A549 (cell line): ENCODE measurements at regions not wholly inside any gene's neighbourhood (a gene's known extent, or its start where the extent isn't known, plus 50 kb on each side); places are given as distances from the start of the nearest gene placed in this dataset.
A peak's percentile ranks its signal among the peaks of the same experiment; 100 is the strongest.

Experiments
- ATAC-seq, 2 experiments: fragments of 200-7000 bp in 1 of 2; fragments of >200 bp in 1 of 2; cut with Nextera tagmentation in 1 of 2; cut with Tn5 transposase in 1 of 2; 3 replicates each; pipeline versions ENCODE4 v1.8.0 to v1.9.1; 2018 to 2020; ENCODE audit warnings: mild to moderate bottlenecking in 1 of 2, moderate library complexity in 1 of 2
- CTCF ChIA-PET: fragments of 300-600 bp; sonication (Branson Sonifier 250); formaldehyde crosslinking; extraction: SDS; loops from one replicate; lab custom pipeline; 2021; ENCODE audit warnings: antibody characterized with exemption, inconsistent platforms; lab: Yijun Ruan, JAX
- POLR2A ChIA-PET: fragments of 350-600 bp; formaldehyde crosslinking; extraction: SDS; loops from one replicate; lab custom pipeline; 2021; ENCODE audit warnings: antibody characterized with exemption, inconsistent platforms; lab: Yijun Ruan, JAX
- DNase-seq, 2 experiments: peaks; one replicate each; pipeline versions ENCODE4 v3.0.0 to v3.0.0-alpha.2; 2011 to 2016; ENCODE audit warnings: low read depth in 1 of 2, low spot score in 1 of 2
- FAIRE-seq: peaks from 2 replicates; lab custom pipeline; 2011; peaks lifted over from hg19 to GRCh38; lab: Jason Lieb, UNC
- H3K27ac ChIP-seq, 2 experiments: fragments of >200 bp; sonication (Bioruptor Twin); formaldehyde crosslinking; 3 replicates each; pipeline ENCODE4 v1.5.1; 2016 to 2017
- H3K4me1 ChIP-seq: fragments of >200 bp; sonication (Bioruptor Twin); formaldehyde crosslinking; 3 replicates; pipeline ENCODE4 v1.6.1; 2016
- H3K4me2 ChIP-seq: fragments of >200 bp; sonication (Bioruptor Twin); formaldehyde crosslinking; 3 replicates; pipeline ENCODE4 v1.6.1; 2016
- H3K4me3 ChIP-seq: fragments of >200 bp; sonication (Bioruptor Twin); formaldehyde crosslinking; 3 replicates; pipeline ENCODE4 v1.5.1; 2016
- H3K9me3 ChIP-seq: fragments of >200 bp; sonication (Bioruptor Twin); formaldehyde crosslinking; 3 replicates; pipeline ENCODE4 v1.6.1; 2016
- ATOH8 ChIP-seq: fragments of 250-450 bp; sonication (Bioruptor Pico); IDR thresholded peaks from 2 replicates; pipeline ENCODE4 v1.5.0; 2020; ENCODE audit warnings: low read depth, mild to moderate bottlenecking, moderate library complexity
- BCL3 ChIP-seq: fragments of >200 bp; sonication (Bioruptor Twin); formaldehyde crosslinking; IDR thresholded peaks from 3 replicates; pipeline ENCODE4 v1.6.1; 2016
- BHLHE40 ChIP-seq: IDR thresholded peaks from 2 replicates; pipeline ENCODE4 v1.6.1; 2012; ENCODE audit warnings: low read depth, low read length, inconsistent platforms
- E2F6 ChIP-seq: IDR thresholded peaks from 2 replicates; pipeline ENCODE4 v1.6.1; 2012; ENCODE audit warnings: low read depth, borderline replicate concordance
- EHF ChIP-seq: fragments of 250-450 bp; sonication (Bioruptor Pico); IDR thresholded peaks from 2 replicates; pipeline ENCODE4 v1.5.0; 2020; ENCODE audit warnings: mild to moderate bottlenecking
- ELK1 ChIP-seq: fragments of 150-350 bp; IDR thresholded peaks from 2 replicates; pipeline ENCODE4 v1.6.1; 2014; ENCODE audit warnings: low read depth, mild to moderate bottlenecking, low read length
- EP300 ChIP-seq, 2 experiments: fragments of >200 bp; sonication (Bioruptor Twin); formaldehyde crosslinking; IDR thresholded peaks; 2 replicates in 1 of 2; 3 replicates in 1 of 2; pipeline ENCODE4 v1.6.1; 2016 to 2017
- GATA3 ChIP-seq: IDR thresholded peaks from 2 replicates; pipeline ENCODE4 v1.6.1; 2012; ENCODE audit warnings: borderline replicate concordance
- HMGXB4 ChIP-seq: fragments of 250-450 bp; sonication (Bioruptor Pico); IDR thresholded peaks from 2 replicates; pipeline ENCODE4 v1.5.0; 2021; ENCODE audit warnings: mild to moderate bottlenecking, moderate library complexity, borderline replicate concordance
- HOXB5 ChIP-seq: fragments of 250-450 bp; sonication (Bioruptor Pico); IDR thresholded peaks from 2 replicates; pipeline ENCODE4 v1.5.0; 2020; ENCODE audit warnings: mild to moderate bottlenecking, moderate library complexity
- KDM1A ChIP-seq: fragments of 200-600 bp; sonication (generic); IDR thresholded peaks from 2 replicates; pipeline ENCODE4 v1.6.1; 2016; ENCODE audit warnings: low read depth, mild to moderate bottlenecking
- MAFK ChIP-seq: fragments of 450-650 bp; IDR thresholded peaks from 2 replicates; pipeline ENCODE4 v1.6.1; 2014; ENCODE audit not compliant: partially characterized antibody
- MAX ChIP-seq: IDR thresholded peaks from 2 replicates; pipeline ENCODE4 v1.6.1; 2012
- MAZ ChIP-seq: fragments of 150-350 bp; IDR thresholded peaks from 2 replicates; pipeline ENCODE4 v1.6.1; 2014; ENCODE audit warnings: antibody characterized with exemption, low read depth, low read length, borderline replicate concordance
- POLR2A ChIP-seq: IDR thresholded peaks from 2 replicates; pipeline ENCODE4 v1.6.1; 2012; ENCODE audit warnings: mild to moderate bottlenecking, low read length
- POLR2AphosphoS2 ChIP-seq: conservative IDR thresholded peaks from 2 replicates; pipeline ENCODE4 v1.6.1; 2012; ENCODE audit warnings: low read length, improper control_type of control experiment, inconsistent platforms
- RFX5 ChIP-seq: fragments of 450-650 bp; IDR thresholded peaks from 2 replicates; pipeline ENCODE4 v1.7.1; 2014; ENCODE audit warnings: antibody characterized with exemption, mild to moderate bottlenecking, moderate library complexity
- RNF2 ChIP-seq: fragments of 200-600 bp; sonication (generic); IDR thresholded peaks from 2 replicates; pipeline ENCODE4 v1.6.1; 2016; ENCODE audit warnings: low read depth, mild to moderate bottlenecking, antibody characterized with exemption, moderate library complexity, borderline replicate concordance
- TFCP2L1 ChIP-seq: fragments of 250-450 bp; sonication (Bioruptor Pico); IDR thresholded peaks from 2 replicates; pipeline ENCODE4 v1.5.0; 2021; ENCODE audit warnings: mild to moderate bottlenecking
- TP53 ChIP-seq: fragments of 250-450 bp; sonication (Bioruptor Pico); IDR thresholded peaks from 2 replicates; pipeline ENCODE4 v1.5.0; 2021; ENCODE audit warnings: mild to moderate bottlenecking, moderate library complexity
- WGBS: methylation state at CpG from one replicate; pipeline ENCODE4 v1.1.6; 2017; ENCODE audit errors: missing lambda C conversion rate; 5-methylcytosine and 5-hydroxymethylcytosine counted together

GRCh38 chr2:43104763-43105162, 121.6 kb downstream of the ZFP36L2 start:
- peak; percentile 33 to 36; a peak in 1 of 6 replicates for ATAC-seq
- POLR2A ChIA-PET = no interaction called here
- FAIRE-seq = no peak
- Histone ChIP-seq H3K4me2 (no peak overlapping the region), H3K27ac (no peak overlapping the region), H3K4me3 (no peak overlapping the region), H3K9me3 (no peaks in the 10 kb centered on the region), H3K4me1 (peaks cover 26% of the 10 kb centered on the region)
- no peak for DNase-seq
- CTCF ChIA-PET = interaction anchor here (0.8 to 1.9 kb wide), 7 partner anchors 13 to 129 kb away, joined by 3 to 5 read pairs (median 3); no protein-coding TSS in a partner anchor
- WGBS = 90% methylated on average over 2 of the region's 2 CpGs
- TF ChIP-seq ATOH8 (CRISPR knock-in tag) = no peak

- Histone ChIP-seq H3K9me3 (no peaks in the 10 kb centered on the region), H3K27ac (no peak overlapping the region), H3K4me1 (peaks cover 22% of the 10 kb centered on the region), H3K4me2 (no peak overlapping the region), H3K4me3 (no peak overlapping the region)
- 77% methylated on average over 6 of the region's 6 CpGs for WGBS
- CTCF ChIA-PET = interaction anchor here (0.6 to 1.9 kb wide), 7 partner anchors 12 to 128 kb away, joined by 3 to 5 read pairs (median 4); no protein-coding TSS in a partner anchor
- FAIRE-seq (no peak), ATAC-seq (no peak), DNase-seq (no peak)
- TF ChIP-seq ELK1 = no peak
- TF ChIP-seq HMGXB4 (CRISPR knock-in tag) = no peak
- TF ChIP-seq TFCP2L1 = no peak
- no peak for TF ChIP-seq TP53 (CRISPR knock-in tag)
- TF ChIP-seq E2F6 = no peak
- no peak for TF ChIP-seq BCL3
- TF ChIP-seq HOXB5 (CRISPR knock-in tag) = no peak
- TF ChIP-seq EP300 (IDR thresholded peaks at IDR 0.05) = no peak
- no peak for TF ChIP-seq RFX5
- no peak for TF ChIP-seq EHF (CRISPR knock-in tag)
- TF ChIP-seq KDM1A = no peak
- TF ChIP-seq POLR2A = no peak
- no peak for TF ChIP-seq RNF2
- no peak for TF ChIP-seq MAZ
- no peak for TF ChIP-seq GATA3
- no peak for TF ChIP-seq BHLHE40
- TF ChIP-seq POLR2AphosphoS2 = no peak
- TF ChIP-seq MAFK = no peak
- no peak for TF ChIP-seq MAX
- POLR2A ChIA-PET = no interaction called here
Measured at GRCh38 chr2:43104106-43104505, 122.3 kb downstream of the ZFP36L2 start.
